ENCODE measurements at regions not wholly inside any gene's neighbourhood (a gene's known extent, or its start where the extent isn't known, plus 50 kb on each side); places are given as distances from the start of the nearest gene placed in this dataset.

GRCh38 chr5:104345222-104346016 lies 782.8 kb upstream of the NUDT12 start:
- no peak overlapping the region for H3K4me3 Mint-ChIP-seq
- Histone ChIP-seq H3K4ac (ENCODE audit: low read depth, low read length) (no peak overlapping the region), H2AK5ac (ENCODE audit: insufficient read length, low read length) (no peak overlapping the region), H4K5ac (ENCODE audit: insufficient read length, low read depth, low read length) (no peak overlapping the region), H2BK12ac (ENCODE audit: insufficient read length, low read depth, low read length) (no peak overlapping the region), H2AFZ (ENCODE audit: low read length) (no peak overlapping the region), H2BK5ac (ENCODE audit: insufficient read length, low read length) (no peak overlapping the region), H4K8ac (replicated peaks; ENCODE audit: insufficient read length, low read depth, low read length) (no peak overlapping the region), H2BK20ac (ENCODE audit: low read depth, low read length, poor library complexity, severe bottlenecking) (no peak overlapping the region), H3K56ac (ENCODE audit: insufficient read length, low read depth, low read length) (no peak overlapping the region), H3K14ac (ENCODE audit: insufficient read depth, low read length) (no peak overlapping the region), H3K23me2 (ENCODE audit: insufficient read length, low read depth, low read length, poor library complexity, severe bottlenecking) (no peaks in the 10 kb centered on the region), H3K9ac (ENCODE audit: extremely low read depth, insufficient read length, low read length) (no peak overlapping the region), H3K79me1 (ENCODE audit: insufficient read depth, low read depth, low read length, poor library complexity, severe bottlenecking) (no peaks in the 10 kb centered on the region), H4K91ac (ENCODE audit: insufficient read length, low read depth, low read length) (no peak overlapping the region), H2BK120ac (ENCODE audit: low read depth, low read length, poor library complexity, severe bottlenecking) (no peak overlapping the region), H3K79me2 (ENCODE audit: insufficient read depth, low read length) (no peaks in the 10 kb centered on the region), H2BK15ac (ENCODE audit: low read depth, low read length) (no peak overlapping the region), H3K4me2 (ENCODE audit: insufficient read depth, insufficient read length, low read length) (no peak overlapping the region), H3K9me3 (ENCODE audit: control insufficient read depth, low read depth, low read length) (no peaks in the 10 kb centered on the region), H3K23ac (ENCODE audit: insufficient read length, low read depth, low read length) (no peak overlapping the region), H3K27me3 (ENCODE audit: insufficient read depth, low read length) (no peaks in the 10 kb centered on the region), H3K18ac (ENCODE audit: insufficient read length, low read depth, low read length) (no peak overlapping the region), H3K27ac (ENCODE audit: insufficient read length, low read depth, low read length) (no peak overlapping the region), H3K4me1 (ENCODE audit: insufficient read depth, low read length) (peaks cover 2% of the 10 kb centered on the region), H4K20me1 (ENCODE audit: control insufficient read depth, insufficient read depth, insufficient read length) (no peaks in the 10 kb centered on the region), H3T11ph (ENCODE audit: low read length) (no peak overlapping the region)
- no peak for DNase-seq
- no peak for TF ChIP-seq CTCF (conservative IDR thresholded peaks at IDR 0.05)
- peaks cover 15 to 17% of the 10 kb centered on the region in 2 experiments for H3K4me1 Mint-ChIP-seq
- H3K9me3 Mint-ChIP-seq = no peaks in the 10 kb centered on the region
- no peak overlapping the region for H3K27ac Mint-ChIP-seq
- no peaks in the 10 kb centered on the region for H3K36me3 Mint-ChIP-seq (ENCODE audit: insufficient read depth in 1 of 3, low read depth in 3 of 3)
- no CpG with 5 or more reads among the region's 7 CpGs for WGBS (ENCODE audit: extremely low coverage, insufficient read length, low lambda C conversion rate)
- no peaks in the 10 kb centered on the region for H3K27me3 Mint-ChIP-seq (ENCODE audit: low read depth)
